Ishikawa (cell line): ENCODE measurements at regions not wholly inside any gene's neighbourhood (a gene's known extent, or its start where the extent isn't known, plus 50 kb on each side); places are given as distances from the start of the nearest gene placed in this dataset.

Experiments
- CEBPB ChIP-seq: IDR thresholded peaks from 2 replicates; pipeline ENCODE4 v1.6.1; 2012
- CREB1 ChIP-seq: IDR thresholded peaks from 2 replicates; pipeline ENCODE4 v1.6.1; 2012; ENCODE audit warnings: low read depth
- EGR1 ChIP-seq: IDR thresholded peaks from 2 replicates; pipeline ENCODE4 v1.6.1; 2012
- EP300 ChIP-seq: IDR thresholded peaks from 2 replicates; pipeline ENCODE4 v1.6.1; 2012; ENCODE audit warnings: borderline replicate concordance
- FOXM1 ChIP-seq: IDR thresholded peaks from 2 replicates; pipeline ENCODE4 v1.6.1; 2012; ENCODE audit warnings: low read depth, borderline replicate concordance
- NFIC ChIP-seq: IDR thresholded peaks from 2 replicates; pipeline ENCODE4 v1.6.1; 2012
- RAD21 ChIP-seq: IDR thresholded peaks from 2 replicates; pipeline ENCODE4 v1.6.1; 2012; ENCODE audit warnings: low read depth
- REST ChIP-seq: IDR thresholded peaks from 2 replicates; pipeline ENCODE4 v1.6.1; 2012; ENCODE audit warnings: low read depth, mild to moderate bottlenecking
- TAF1 ChIP-seq: IDR thresholded peaks from 2 replicates; pipeline ENCODE4 v1.6.1; 2012; ENCODE audit warnings: low read depth, mild to moderate bottlenecking
- TCF12 ChIP-seq: IDR thresholded peaks from 2 replicates; pipeline ENCODE4 v1.6.1; 2012; ENCODE audit warnings: low read depth
- TEAD4 ChIP-seq: IDR thresholded peaks from 2 replicates; pipeline ENCODE4 v1.6.1; 2012
- USF1 ChIP-seq: IDR thresholded peaks from 2 replicates; pipeline ENCODE4 v1.6.1; 2012
- YY1 ChIP-seq: IDR thresholded peaks from 2 replicates; pipeline ENCODE4 v1.6.1; 2012; ENCODE audit warnings: low read depth
- ZBTB7A ChIP-seq: IDR thresholded peaks from 2 replicates; pipeline ENCODE4 v1.6.1; 2012; ENCODE audit warnings: low read depth
- TF ChIP-seq, protein P1 (sequence below): IDR thresholded peaks from 2 replicates; pipeline ENCODE4 v1.6.1; 2012

GRCh38 chr19:46953955-46954501 lies 65.6 kb upstream of the NPAS1 start:
- TF ChIP-seq YY1 (no peak), TCF12 (no peak), NFIC (no peak), EP300 (no peak), USF1 (no peak), ZBTB7A (no peak), TEAD4 (no peak), REST (no peak), TAF1 (no peak), EGR1 (no peak), RAD21 (no peak), CREB1 (no peak), FOXM1 (no peak), CEBPB (no peak)
- TF ChIP-seq, protein P1, sequence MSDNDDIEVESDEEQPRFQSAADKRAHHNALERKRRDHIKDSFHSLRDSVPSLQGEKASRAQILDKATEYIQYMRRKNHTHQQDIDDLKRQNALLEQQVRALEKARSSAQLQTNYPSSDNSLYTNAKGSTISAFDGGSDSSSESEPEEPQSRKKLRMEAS: no peak

DNA sequence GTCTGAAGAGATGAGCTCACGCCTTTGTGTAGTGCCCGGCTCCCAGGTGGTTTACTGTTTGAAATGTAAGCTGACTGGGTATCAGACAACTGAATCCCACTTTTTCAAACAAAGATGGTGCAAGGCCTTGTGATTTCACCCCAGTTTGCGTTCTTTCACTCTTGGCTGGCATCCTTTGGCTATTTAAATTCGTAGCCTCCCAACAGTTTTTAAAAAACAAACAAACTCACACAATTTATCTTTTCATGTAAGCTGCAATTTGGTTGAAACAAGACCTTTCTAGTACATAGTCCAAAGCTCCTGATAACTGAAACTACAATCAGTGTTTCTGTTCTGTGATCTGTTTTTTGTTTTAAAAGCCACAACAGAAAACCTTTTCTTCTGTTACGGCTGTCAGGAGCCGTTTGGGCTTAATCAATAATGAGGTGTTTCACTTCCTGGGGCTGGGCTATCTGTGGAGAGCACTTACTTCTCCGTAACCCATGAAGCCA lies 65.1 kb upstream of the NPAS1 start:
- TF ChIP-seq CREB1 (no peak), ZBTB7A (no peak), USF1 (no peak), TCF12 (no peak), REST (no peak), TEAD4 (no peak), EGR1 (no peak), TAF1 (no peak), CEBPB (no peak), NFIC (no peak)
- TF ChIP-seq, protein P1: no peak

GRCh38 chr19:46954993-46955812 lies 64.4 kb upstream of the NPAS1 start:
- no peak for TF ChIP-seq RAD21
- no peak for TF ChIP-seq NFIC
- TF ChIP-seq TAF1: no peak
- no peak for TF ChIP-seq EGR1
- no peak for TF ChIP-seq CEBPB
- TF ChIP-seq, protein P1: no peak
- TF ChIP-seq FOXM1: no peak
- no peak for TF ChIP-seq YY1
- no peak for TF ChIP-seq TCF12
- no peak for TF ChIP-seq EP300
- no peak for TF ChIP-seq REST

DNA sequence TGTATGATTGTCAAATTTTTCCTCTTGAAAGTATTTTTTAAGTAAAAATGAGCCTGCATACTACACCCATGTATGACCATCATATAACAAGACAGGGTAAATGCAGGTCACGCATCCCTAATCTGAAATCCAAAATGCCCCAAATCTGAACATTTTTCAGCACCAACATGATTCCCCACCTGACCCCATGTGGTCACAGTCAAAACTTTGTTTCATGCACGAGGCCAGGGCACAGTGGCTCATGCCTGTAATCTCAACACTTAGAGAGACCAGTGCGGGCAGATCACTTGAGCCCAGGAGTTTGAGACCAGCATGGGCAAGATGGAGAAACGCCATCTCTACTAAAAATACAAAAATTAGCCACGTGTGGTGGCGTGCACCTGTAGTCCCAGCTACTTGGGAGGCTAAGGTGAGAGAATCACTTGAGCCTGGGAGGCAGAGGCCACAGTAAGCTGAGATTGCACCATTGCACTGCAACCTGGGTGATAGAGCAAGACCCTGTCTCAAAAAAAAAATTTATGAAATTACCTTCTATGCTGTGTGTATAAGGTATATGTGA lies 63.7 kb upstream of the NPAS1 start:
- TF ChIP-seq, protein P1: no peak
